ENCODE measurements at regions not wholly inside any gene's neighbourhood (a gene's known extent, or its start where the extent isn't known, plus 50 kb on each side); places are given as distances from the start of the nearest gene placed in this dataset.

- no peaks in the 10 kb centered on the region for H3K4me1 ChIP-seq (replicated peaks; ENCODE audit: insufficient read depth)
- H3K27me3 ChIP-seq (ENCODE audit: insufficient read depth, low read depth), result no peaks in the 10 kb centered on the region
- no peak for TF ChIP-seq CTCF (conservative IDR thresholded peaks at IDR 0.05)
- TF ChIP-seq EZH2 (IDR thresholded peaks at IDR 0.05; ENCODE audit: low read depth), result no peak
- H3K9me3 ChIP-seq (ENCODE audit: insufficient read depth, low read depth), result no peaks in the 10 kb centered on the region
- CTCF ChIA-PET, result no interaction called here
- no peaks in the 10 kb centered on the region for H3K36me3 ChIP-seq (ENCODE audit: low read depth)
- no peaks in the 10 kb centered on the region for H4K20me1 ChIP-seq (ENCODE audit: insufficient read depth)
- POLR2A ChIA-PET (ENCODE audit: unreplicated experiment), result no interaction called here
- intact Hi-C loops (cut with micrococcal nuclease; ENCODE audit: unreplicated experiment), result no loop called here
- no peak overlapping the region for H2AFZ ChIP-seq
- H3K79me2 ChIP-seq (ENCODE audit: low read depth), result no peaks in the 10 kb centered on the region
- no peaks in the 10 kb centered on the region for H3F3A ChIP-seq (ENCODE audit: insufficient read depth, low read depth)
- H3K4me2 ChIP-seq, result no peak overlapping the region
- no peak for DNase-seq
- no peaks in the 10 kb centered on the region for H3K9me2 ChIP-seq (ENCODE audit: insufficient read depth)
- no peak overlapping the region for H3K27ac ChIP-seq
- BruUV-seq (replicated peaks), result no TSS peak
- no peak overlapping the region for H3K4me3 ChIP-seq
Measured at GRCh38 chr9:16289639-16290038, 580.8 kb downstream of the BNC2 start.

GRCh38 chr9:16290169-16290568 is 580.3 kb downstream of the BNC2 start:
- no peaks in the 10 kb centered on the region for H3K27me3 ChIP-seq (ENCODE audit: insufficient read depth, low read depth)
- intact Hi-C loops (cut with micrococcal nuclease; ENCODE audit: unreplicated experiment), result no loop called here
- BruUV-seq (replicated peaks), result no TSS peak
- H3F3A ChIP-seq (ENCODE audit: insufficient read depth, low read depth), result no peaks in the 10 kb centered on the region
- TF ChIP-seq EZH2 (IDR thresholded peaks at IDR 0.05; ENCODE audit: low read depth) (no peak), CTCF (conservative IDR thresholded peaks at IDR 0.05) (no peak)
- H3K4me3 ChIP-seq, result no peak overlapping the region
- H3K27ac ChIP-seq, result no peak overlapping the region
- no peaks in the 10 kb centered on the region for H3K36me3 ChIP-seq (ENCODE audit: low read depth)
- H3K9me3 ChIP-seq (ENCODE audit: insufficient read depth, low read depth), result no peaks in the 10 kb centered on the region
- DNase-seq, result no peak
- H3K4me2 ChIP-seq, result no peak overlapping the region
- POLR2A ChIA-PET (ENCODE audit: unreplicated experiment), result no interaction called here
- no peak overlapping the region for H2AFZ ChIP-seq
- H3K9me2 ChIP-seq (ENCODE audit: insufficient read depth), result no peaks in the 10 kb centered on the region
- no peaks in the 10 kb centered on the region for H4K20me1 ChIP-seq (ENCODE audit: insufficient read depth)
- H3K4me1 ChIP-seq (replicated peaks; ENCODE audit: insufficient read depth), result no peaks in the 10 kb centered on the region
- H3K79me2 ChIP-seq (ENCODE audit: low read depth), result no peaks in the 10 kb centered on the region
- CTCF ChIA-PET, result no interaction called here

GRCh38 chr9:16291921-16292320 is 578.5 kb downstream of the BNC2 start:
- H3F3A ChIP-seq (ENCODE audit: insufficient read depth, low read depth), result no peaks in the 10 kb centered on the region
- ChIA-PET CTCF (no interaction called here), POLR2A (ENCODE audit: unreplicated experiment) (no interaction called here)
- H3K4me2 ChIP-seq, result no peak overlapping the region
- H4K20me1 ChIP-seq (ENCODE audit: insufficient read depth), result no peaks in the 10 kb centered on the region
- TF ChIP-seq EZH2 (IDR thresholded peaks at IDR 0.05; ENCODE audit: low read depth), result no peak
- TF ChIP-seq CTCF (conservative IDR thresholded peaks at IDR 0.05), result no peak
- no peaks in the 10 kb centered on the region for H3K9me2 ChIP-seq (ENCODE audit: insufficient read depth)
- H3K79me2 ChIP-seq (ENCODE audit: low read depth), result no peaks in the 10 kb centered on the region
- no peak for DNase-seq
- no peaks in the 10 kb centered on the region for H3K4me1 ChIP-seq (replicated peaks; ENCODE audit: insufficient read depth)
- 0 out of 2 replicates have a peak, but pooled peaks cover 5% of the 10 kb centered on the region for H3K9me3 ChIP-seq (ENCODE audit: insufficient read depth, low read depth)
- H3K36me3 ChIP-seq (ENCODE audit: low read depth), result no peaks in the 10 kb centered on the region
- no peaks in the 10 kb centered on the region for H3K27me3 ChIP-seq (ENCODE audit: insufficient read depth, low read depth)
- intact Hi-C loops (cut with micrococcal nuclease; ENCODE audit: unreplicated experiment), result no loop called here
- no peak overlapping the region for H2AFZ ChIP-seq
- H3K27ac ChIP-seq, result no peak overlapping the region
- H3K4me3 ChIP-seq, result no peak overlapping the region
- no TSS peak for BruUV-seq (replicated peaks)
